AG10803 (cell line): ENCODE measurements at regions not wholly inside any gene's neighbourhood (a gene's known extent, or its start where the extent isn't known, plus 50 kb on each side); places are given as distances from the start of the nearest gene placed in this dataset.

ENCODE experiments used
- DNase-seq: peaks from one replicate; pipeline ENCODE4 v3.0.0; 2010; ENCODE audit warnings: low read depth
- H3K4me3 ChIP-seq: 2 replicates; pipeline ENCODE4 v1.5.1; 2011; ENCODE audit warnings: mild to moderate bottlenecking, low read length, control low read depth
- CTCF ChIP-seq: conservative IDR thresholded peaks from 2 replicates; pipeline ENCODE4 v1.5.1; 2011; ENCODE audit warnings: mild to moderate bottlenecking, low read length, control low read depth, inconsistent platforms

GRCh38 chr6:14664621-14665315 is 547.2 kb downstream of the CD83 start:
- TF ChIP-seq CTCF: no peak
- DNase-seq: peak; percentile 10
- no peak overlapping the region for H3K4me3 ChIP-seq

- no peak for TF ChIP-seq CTCF
- no peak overlapping the region for H3K4me3 ChIP-seq
- peak; percentile 84 for DNase-seq
These were observed 548.5 kb downstream of the CD83 start for GRCh38 chr6:14665827-14666724.

GRCh38 chr6:14670806-14671205 is 553.2 kb downstream of the CD83 start:
- no peak for DNase-seq
- no peak for TF ChIP-seq CTCF
- no peak overlapping the region for H3K4me3 ChIP-seq

- no peak for TF ChIP-seq CTCF
- H3K4me3 ChIP-seq: no peak overlapping the region
- peak; percentile 61 for DNase-seq
These were observed 553.7 kb downstream of the CD83 start for GRCh38 chr6:14671261-14671681.

- no peak for TF ChIP-seq CTCF
- no peak overlapping the region for H3K4me3 ChIP-seq
- DNase-seq: no peak
These were observed 554.4 kb downstream of the CD83 start for GRCh38 chr6:14671937-14672336.

- no peak for TF ChIP-seq CTCF
- DNase-seq: peak; percentile 26
- H3K4me3 ChIP-seq: no peak overlapping the region
These were observed 555.6 kb downstream of the CD83 start for GRCh38 chr6:14673201-14673600.
